ENCODE measurements at regions not wholly inside any gene's neighbourhood (a gene's known extent, or its start where the extent isn't known, plus 50 kb on each side); places are given as distances from the start of the nearest gene placed in this dataset.

DNA sequence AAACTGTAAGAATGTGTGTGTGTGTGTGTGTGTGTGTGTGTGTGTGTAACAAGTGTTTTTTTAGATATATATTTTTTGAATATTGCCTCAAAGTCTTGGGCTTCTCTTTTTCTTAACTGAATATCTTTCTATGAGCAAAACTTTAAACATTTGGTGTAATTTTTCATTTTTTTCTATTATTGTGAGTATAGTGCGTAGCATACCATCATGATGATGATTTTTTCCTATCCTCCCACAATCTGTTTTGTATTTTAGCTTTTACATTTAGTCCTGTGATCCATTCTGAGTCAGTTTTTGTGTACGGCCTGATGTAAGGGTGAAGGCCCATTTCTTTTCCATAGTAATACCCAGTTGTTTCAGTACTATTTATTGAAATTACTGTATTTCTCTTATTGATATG, 680.6 kb downstream of the TTLL7 start:
- TF ChIP-seq, protein P1, sequence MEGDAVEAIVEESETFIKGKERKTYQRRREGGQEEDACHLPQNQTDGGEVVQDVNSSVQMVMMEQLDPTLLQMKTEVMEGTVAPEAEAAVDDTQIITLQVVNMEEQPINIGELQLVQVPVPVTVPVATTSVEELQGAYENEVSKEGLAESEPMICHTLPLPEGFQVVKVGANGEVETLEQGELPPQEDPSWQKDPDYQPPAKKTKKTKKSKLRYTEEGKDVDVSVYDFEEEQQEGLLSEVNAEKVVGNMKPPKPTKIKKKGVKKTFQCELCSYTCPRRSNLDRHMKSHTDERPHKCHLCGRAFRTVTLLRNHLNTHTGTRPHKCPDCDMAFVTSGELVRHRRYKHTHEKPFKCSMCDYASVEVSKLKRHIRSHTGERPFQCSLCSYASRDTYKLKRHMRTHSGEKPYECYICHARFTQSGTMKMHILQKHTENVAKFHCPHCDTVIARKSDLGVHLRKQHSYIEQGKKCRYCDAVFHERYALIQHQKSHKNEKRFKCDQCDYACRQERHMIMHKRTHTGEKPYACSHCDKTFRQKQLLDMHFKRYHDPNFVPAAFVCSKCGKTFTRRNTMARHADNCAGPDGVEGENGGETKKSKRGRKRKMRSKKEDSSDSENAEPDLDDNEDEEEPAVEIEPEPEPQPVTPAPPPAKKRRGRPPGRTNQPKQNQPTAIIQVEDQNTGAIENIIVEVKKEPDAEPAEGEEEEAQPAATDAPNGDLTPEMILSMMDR (IDR thresholded peaks at IDR 0.05): no peak
- TF ChIP-seq POLR2A (IDR thresholded peaks at IDR 0.05): no peak
- TF ChIP-seq POLR2AphosphoS5 (IDR thresholded peaks at IDR 0.05): no peak
